Fibroblast of skin of right quadriceps (primary cell): ENCODE measurements at regions not wholly inside any gene's neighbourhood (a gene's known extent, or its start where the extent isn't known, plus 50 kb on each side); places are given as distances from the start of the nearest gene placed in this dataset.
A peak's percentile ranks its signal among the peaks of the same experiment; 100 is the strongest.
"Not testable (repeated sequence)": the region's sequence is repeated elsewhere in the genome, so short reads cannot be mapped to it uniquely, and the experiment has no call there.

Experiments used
- DNase-seq: peaks from one replicate; pipeline ENCODE4 v3.0.0-alpha.2; 2013

- peak; percentile 31 for DNase-seq
Observed at GRCh38 chr1:223001653-223002634, 141.1 kb downstream of the TLR5 start.

- DNase-seq, result no peak
Observed at GRCh38 chr1:223003549-223003948, 139.5 kb downstream of the TLR5 start.

- DNase-seq, result no peak
Observed at GRCh38 chr1:223006371-223006770, 136.7 kb downstream of the TLR5 start.

- DNase-seq, result no peak
Observed at GRCh38 chr1:223006917-223007648, 136.0 kb downstream of the TLR5 start.

GRCh38 chr1:223007935-223008334 lies 135.1 kb downstream of the TLR5 start:
- DNase-seq, result no peak

GRCh38 chr1:223008808-223009207 lies 134.2 kb downstream of the TLR5 start:
- no peak for DNase-seq

GRCh38 chr1:223009406-223009805 lies 133.6 kb downstream of the TLR5 start:
- no peak for DNase-seq

- DNase-seq, result peak; percentile 22
Observed at GRCh38 chr1:223010582-223011504, 132.2 kb downstream of the TLR5 start.

GRCh38 chr1:223011505-223011856 lies 131.6 kb downstream of the TLR5 start:
- peak; percentile 14 for DNase-seq

- DNase-seq, result no peak
Observed at GRCh38 chr1:223012176-223012788, 130.8 kb downstream of the TLR5 start.

- DNase-seq, result no peak
Observed at GRCh38 chr1:223012938-223013337, 130.1 kb downstream of the TLR5 start.

- DNase-seq, result no peak
Observed at GRCh38 chr1:223014142-223014873, 128.7 kb downstream of the TLR5 start.

GRCh38 chr1:223016381-223016780 lies 126.7 kb downstream of the TLR5 start:
- DNase-seq, result no peak

GRCh38 chr1:223016890-223017289 lies 126.2 kb downstream of the TLR5 start:
- DNase-seq, result no peak

- DNase-seq, result no peak
Observed at GRCh38 chr1:223017291-223017690, 125.8 kb downstream of the TLR5 start.

- DNase-seq, result no peak
Observed at GRCh38 chr1:223018534-223018933, 124.5 kb downstream of the TLR5 start.

- no peak for DNase-seq
Observed at GRCh38 chr1:223019256-223019655, 123.8 kb downstream of the TLR5 start.

GRCh38 chr1:223020770-223021169 lies 122.3 kb downstream of the TLR5 start:
- no peak for DNase-seq

GRCh38 chr1:223022641-223023473 lies 120.2 kb downstream of the TLR5 start:
- DNase-seq, result no peak

GRCh38 chr1:223023863-223024262 lies 119.2 kb downstream of the TLR5 start:
- DNase-seq, result no peak

GRCh38 chr1:223024486-223024885 lies 118.6 kb downstream of the TLR5 start:
- not testable (repeated sequence) for DNase-seq
